ENCODE measurements at regions not wholly inside any gene's neighbourhood (a gene's known extent, or its start where the extent isn't known, plus 50 kb on each side); places are given as distances from the start of the nearest gene placed in this dataset.

DNA sequence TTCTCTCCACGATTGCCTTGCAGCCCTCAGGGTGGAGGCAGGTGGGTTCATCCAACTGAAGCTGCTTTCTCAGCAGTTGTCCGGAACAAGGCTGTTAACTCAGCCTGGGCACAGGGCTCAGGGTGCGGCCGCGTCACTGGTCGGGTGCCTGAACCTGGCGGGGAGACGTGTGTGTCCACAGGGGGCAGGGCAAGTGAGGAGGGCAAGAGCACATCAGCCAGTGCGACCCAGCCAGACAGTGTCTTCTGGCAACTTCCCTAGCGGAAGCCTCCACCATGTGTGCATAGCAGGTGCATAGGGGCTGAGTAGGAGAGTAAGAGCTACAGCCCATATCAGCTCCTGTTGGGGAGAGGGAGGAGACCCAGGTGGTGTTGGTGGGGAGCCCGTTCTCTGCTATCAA, 150.4 kb upstream of the THRB start:
- Histone ChIP-seq H3K27ac (no peak overlapping the region), H3K9me3 (no peaks in the 10 kb centered on the region), H3K4me3 (no peak overlapping the region), H3K27me3 (no peaks in the 10 kb centered on the region), H3K4me1 (no peaks in the 10 kb centered on the region), H3K36me3 (no peaks in the 10 kb centered on the region)
- WGBS: 91% methylated on average over 7 of the region's 11 CpGs
- DNase-seq (ENCODE audit: low spot score in 2 of 2): no peak
- TF ChIP-seq POLR2A (IDR thresholded peaks at IDR 0.05) (no peak), POLR2AphosphoS5 (IDR thresholded peaks at IDR 0.05) (no peak), EP300 (IDR thresholded peaks at IDR 0.05) (no peak)
- TF ChIP-seq, protein P1, sequence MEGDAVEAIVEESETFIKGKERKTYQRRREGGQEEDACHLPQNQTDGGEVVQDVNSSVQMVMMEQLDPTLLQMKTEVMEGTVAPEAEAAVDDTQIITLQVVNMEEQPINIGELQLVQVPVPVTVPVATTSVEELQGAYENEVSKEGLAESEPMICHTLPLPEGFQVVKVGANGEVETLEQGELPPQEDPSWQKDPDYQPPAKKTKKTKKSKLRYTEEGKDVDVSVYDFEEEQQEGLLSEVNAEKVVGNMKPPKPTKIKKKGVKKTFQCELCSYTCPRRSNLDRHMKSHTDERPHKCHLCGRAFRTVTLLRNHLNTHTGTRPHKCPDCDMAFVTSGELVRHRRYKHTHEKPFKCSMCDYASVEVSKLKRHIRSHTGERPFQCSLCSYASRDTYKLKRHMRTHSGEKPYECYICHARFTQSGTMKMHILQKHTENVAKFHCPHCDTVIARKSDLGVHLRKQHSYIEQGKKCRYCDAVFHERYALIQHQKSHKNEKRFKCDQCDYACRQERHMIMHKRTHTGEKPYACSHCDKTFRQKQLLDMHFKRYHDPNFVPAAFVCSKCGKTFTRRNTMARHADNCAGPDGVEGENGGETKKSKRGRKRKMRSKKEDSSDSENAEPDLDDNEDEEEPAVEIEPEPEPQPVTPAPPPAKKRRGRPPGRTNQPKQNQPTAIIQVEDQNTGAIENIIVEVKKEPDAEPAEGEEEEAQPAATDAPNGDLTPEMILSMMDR (IDR thresholded peaks at IDR 0.05): no peak

DNA sequence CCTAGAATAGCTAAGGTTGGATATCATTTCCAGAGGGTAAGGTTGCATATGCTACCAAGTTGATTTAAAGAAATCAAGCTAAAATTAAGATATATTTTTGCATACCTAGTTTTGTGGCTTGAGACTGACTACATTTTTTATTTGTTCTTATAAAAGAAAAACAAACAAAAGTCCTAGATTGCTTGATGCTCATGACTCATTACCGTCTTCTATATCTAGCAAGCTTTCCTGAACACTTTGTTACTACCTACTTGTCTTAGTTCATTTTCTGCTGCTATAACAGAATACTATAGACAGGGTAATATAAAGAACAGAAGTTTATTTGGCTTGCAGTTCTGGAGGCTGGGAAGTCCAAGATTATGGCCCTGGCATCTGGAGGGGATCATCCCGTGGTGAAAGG, 152.1 kb upstream of the THRB start:
- DNase-seq (ENCODE audit: low spot score in 2 of 2): no peak
- no peaks in the 10 kb centered on the region for H3K36me3 ChIP-seq
- TF ChIP-seq POLR2A (IDR thresholded peaks at IDR 0.05) (no peak), POLR2AphosphoS5 (IDR thresholded peaks at IDR 0.05) (no peak), EP300 (IDR thresholded peaks at IDR 0.05) (no peak)
- TF ChIP-seq, protein P1 (IDR thresholded peaks at IDR 0.05): no peak
- H3K27me3 ChIP-seq: no peaks in the 10 kb centered on the region
- H3K9me3 ChIP-seq: no peaks in the 10 kb centered on the region
- no peak overlapping the region for H3K27ac ChIP-seq
- WGBS: 98% methylated on average over 2 of the region's 2 CpGs
- H3K4me3 ChIP-seq: no peak overlapping the region
- no peaks in the 10 kb centered on the region for H3K4me1 ChIP-seq

DNA sequence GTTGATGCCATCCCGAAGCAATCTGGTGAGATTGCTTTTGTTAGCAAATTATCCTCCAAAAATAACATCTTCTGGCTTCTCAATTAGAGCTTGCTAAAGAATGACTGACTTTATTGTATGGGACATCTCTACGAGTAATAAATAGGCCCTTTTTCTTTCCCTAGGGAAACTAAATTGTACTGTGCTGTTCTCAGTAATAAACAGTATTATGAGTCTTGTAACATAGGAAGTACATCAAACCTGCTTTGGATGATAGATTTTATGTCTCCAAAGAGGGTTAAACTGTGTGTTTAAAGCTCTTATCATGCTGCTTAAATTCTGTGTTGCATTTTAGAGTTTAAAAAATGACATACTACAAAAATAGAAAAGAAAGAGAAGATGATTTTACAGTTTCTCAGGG, 153.4 kb upstream of the THRB start:
- no peak overlapping the region for H3K4me3 ChIP-seq
- 76% methylated on average over 2 of the region's 2 CpGs for WGBS
- no peak for TF ChIP-seq POLR2AphosphoS5 (IDR thresholded peaks at IDR 0.05)
- H3K4me1 ChIP-seq: no peaks in the 10 kb centered on the region
- no peaks in the 10 kb centered on the region for H3K27me3 ChIP-seq
- DNase-seq (ENCODE audit: low spot score in 2 of 2): no peak
- no peaks in the 10 kb centered on the region for H3K9me3 ChIP-seq
- no peak overlapping the region for H3K27ac ChIP-seq
- no peaks in the 10 kb centered on the region for H3K36me3 ChIP-seq

DNA sequence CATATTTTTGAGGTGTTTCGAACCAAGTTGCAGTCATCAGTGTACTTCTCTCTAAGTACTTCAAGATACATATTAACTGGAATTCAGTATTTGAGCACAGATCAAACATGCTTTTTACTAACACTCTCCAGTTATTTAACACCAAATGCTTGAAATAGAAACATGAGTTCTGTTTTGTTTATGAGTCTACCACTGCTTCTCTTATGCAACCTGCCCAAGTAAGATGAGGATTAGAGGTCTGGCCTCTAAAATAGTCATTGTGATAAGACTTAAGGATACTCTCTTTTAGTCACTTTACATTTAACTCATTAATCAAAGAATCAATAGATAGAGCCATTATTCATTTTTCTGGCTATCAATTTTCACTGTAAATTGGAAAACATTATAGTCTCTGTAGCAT, 156.2 kb upstream of the THRB start:
- Histone ChIP-seq H3K4me3 (no peak overlapping the region), H3K27ac (no peak overlapping the region), H3K9me3 (no peaks in the 10 kb centered on the region), H3K4me1 (no peaks in the 10 kb centered on the region), H3K36me3 (no peaks in the 10 kb centered on the region), H3K27me3 (no peaks in the 10 kb centered on the region)
- 93% methylated on average over 1 of the region's 1 CpG for WGBS
- no peak for TF ChIP-seq POLR2AphosphoS5 (IDR thresholded peaks at IDR 0.05)
- TF ChIP-seq POLR2A (IDR thresholded peaks at IDR 0.05): no peak
- TF ChIP-seq EP300 (IDR thresholded peaks at IDR 0.05): no peak
- TF ChIP-seq, protein P1 (IDR thresholded peaks at IDR 0.05): no peak
- DNase-seq (ENCODE audit: low spot score in 2 of 2): no peak

DNA sequence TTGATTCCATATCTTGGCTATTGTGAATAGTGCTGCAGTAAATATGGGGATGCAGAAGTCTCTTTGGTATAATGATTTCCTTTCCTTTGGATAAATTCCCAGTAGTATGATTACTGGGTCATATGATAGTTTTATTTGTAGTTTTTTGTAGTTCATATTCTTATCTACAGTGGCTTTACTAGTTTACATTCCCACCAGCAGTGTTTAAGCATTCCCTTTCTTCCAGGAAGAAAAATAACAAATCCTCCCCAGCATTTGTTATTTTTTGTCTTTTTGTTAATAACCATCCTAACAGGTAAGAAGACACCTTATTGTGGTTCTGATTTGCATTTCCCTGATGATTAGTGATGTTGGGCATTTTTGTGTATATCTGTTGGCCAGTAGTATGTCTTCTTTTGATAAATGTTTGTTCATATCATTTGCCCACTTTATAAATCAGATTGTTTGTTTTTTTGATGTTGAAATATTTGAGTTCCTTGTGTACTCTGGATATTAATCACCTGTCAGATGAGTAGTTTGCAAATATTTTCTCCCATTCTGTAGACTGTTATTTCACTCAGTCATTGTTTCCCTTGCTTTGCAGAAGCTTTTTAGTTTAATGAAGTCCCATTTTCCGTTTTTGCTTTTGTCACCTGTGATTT, 163.3 kb upstream of the THRB start:
- WGBS: 68% methylated on average over 1 of the region's 1 CpG
- Histone ChIP-seq H3K36me3 (no peaks in the 10 kb centered on the region), H3K27me3 (no peaks in the 10 kb centered on the region), H3K9me3 (no peaks in the 10 kb centered on the region), H3K4me3 (no peak overlapping the region), H3K27ac (no peak overlapping the region), H3K4me1 (no peaks in the 10 kb centered on the region)
- no peak for DNase-seq (ENCODE audit: low spot score in 2 of 2)
- TF ChIP-seq POLR2A (IDR thresholded peaks at IDR 0.05): no peak
- TF ChIP-seq POLR2AphosphoS5 (IDR thresholded peaks at IDR 0.05): no peak
- no peak for TF ChIP-seq EP300 (IDR thresholded peaks at IDR 0.05)
- TF ChIP-seq, protein P1 (IDR thresholded peaks at IDR 0.05): no peak

DNA sequence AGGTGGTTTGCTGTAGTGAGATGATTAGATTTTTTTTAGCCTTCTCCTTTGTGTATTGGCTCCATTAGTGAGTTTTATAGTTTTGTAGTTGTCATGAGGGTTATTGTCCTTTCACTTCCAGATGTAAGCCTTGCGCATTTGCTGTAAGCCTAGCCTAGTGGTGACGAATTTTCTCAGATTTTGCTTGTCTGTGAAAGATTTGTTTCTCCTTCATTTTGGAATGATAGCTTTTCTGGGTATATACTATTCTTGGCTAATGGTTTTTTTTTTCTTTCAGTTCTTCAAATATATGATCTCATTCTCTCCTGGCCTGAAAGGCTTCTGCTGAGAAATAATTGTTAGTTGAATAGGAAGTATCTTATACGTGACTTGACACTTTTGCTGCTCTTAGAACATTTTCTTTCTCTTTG, 166.5 kb upstream of the THRB start:
- H3K27me3 ChIP-seq: no peaks in the 10 kb centered on the region
- TF ChIP-seq EP300 (IDR thresholded peaks at IDR 0.05) (no peak), POLR2A (IDR thresholded peaks at IDR 0.05) (no peak), POLR2AphosphoS5 (IDR thresholded peaks at IDR 0.05) (no peak)
- TF ChIP-seq, protein P1 (IDR thresholded peaks at IDR 0.05): no peak
- WGBS: 84% methylated on average over 3 of the region's 3 CpGs

More for the DNA sequence above, 166.5 kb upstream of the THRB start:
- H3K4me1 ChIP-seq: no peaks in the 10 kb centered on the region
- no peak overlapping the region for H3K27ac ChIP-seq
- no peak overlapping the region for H3K4me3 ChIP-seq
- H3K36me3 ChIP-seq: no peaks in the 10 kb centered on the region
- no peak for DNase-seq (ENCODE audit: low spot score in 2 of 2)
- H3K9me3 ChIP-seq: no peaks in the 10 kb centered on the region

Measured in suprapubic skin (tissue), 4 donors.